ENCODE measurements at regions not wholly inside any gene's neighbourhood (a gene's known extent, or its start where the extent isn't known, plus 50 kb on each side); places are given as distances from the start of the nearest gene placed in this dataset.

- Mint-ChIP-seq H3K9me3 (peaks cover 0 to 2% (median 0%) of the 10 kb centered on the region in 7 donors), H3K27me3 (no peaks in the 10 kb centered on the region), H3K27ac (no peak overlapping the region), H3K4me3 (no peak overlapping the region), H3K36me3 (no peaks in the 10 kb centered on the region), H3K4me1 (no peaks in the 10 kb centered on the region)
- DNase-seq (no peak), ATAC-seq (ENCODE audit: low read depth in 2 of 2) (no peak)
Observed at GRCh38 chr10:59108296-59108870, 68.1 kb upstream of the PHYHIPL start.

- H3K9me3 Mint-ChIP-seq = peaks cover 0 to 2% (median 0%) of the 10 kb centered on the region in 7 donors
- DNase-seq = no peak
- no peaks in the 10 kb centered on the region for H3K4me1 Mint-ChIP-seq
- no peaks in the 10 kb centered on the region for H3K27me3 Mint-ChIP-seq
- ATAC-seq (ENCODE audit: low read depth in 2 of 2) = no peak
- no peak overlapping the region for H3K27ac Mint-ChIP-seq
- no peaks in the 10 kb centered on the region for H3K36me3 Mint-ChIP-seq
- H3K4me3 Mint-ChIP-seq = no peak overlapping the region
Observed at GRCh38 chr10:59108886-59109288, 67.6 kb upstream of the PHYHIPL start.

- no peak for ATAC-seq (ENCODE audit: low read depth in 2 of 2)
- Mint-ChIP-seq H3K4me1 (no peaks in the 10 kb centered on the region), H3K36me3 (no peaks in the 10 kb centered on the region)
Observed at GRCh38 chr10:59109826-59110225, 66.6 kb upstream of the PHYHIPL start.

GRCh38 chr10:59124187-59124586 is 52.3 kb upstream of the PHYHIPL start:
- H3K9me3 Mint-ChIP-seq = peaks cover 4 to 13% (median 6%) of the 10 kb centered on the region in 7 donors
- no peak for ATAC-seq (ENCODE audit: low read depth in 2 of 2)
- H3K4me3 Mint-ChIP-seq = no peak overlapping the region
- H3K36me3 Mint-ChIP-seq = no peaks in the 10 kb centered on the region
- DNase-seq = no peak
- no peaks in the 10 kb centered on the region for H3K4me1 Mint-ChIP-seq
- no peak overlapping the region for H3K27ac Mint-ChIP-seq
- H3K27me3 Mint-ChIP-seq = no peaks in the 10 kb centered on the region

More at GRCh38 chr10:59109826-59110225, 66.6 kb upstream of the PHYHIPL start:
- no peak overlapping the region for H3K27ac Mint-ChIP-seq
- no peaks in the 10 kb centered on the region for H3K27me3 Mint-ChIP-seq
- no peak for DNase-seq
- H3K4me3 Mint-ChIP-seq = no peak overlapping the region
- peaks cover 0 to 3% (median 0%) of the 10 kb centered on the region in 7 donors for H3K9me3 Mint-ChIP-seq

- Mint-ChIP-seq H3K27me3 (no peaks in the 10 kb centered on the region), H3K4me3 (no peak overlapping the region), H3K9me3 (peaks cover 3 to 12% (median 6%) of the 10 kb centered on the region in 7 donors), H3K4me1 (no peaks in the 10 kb centered on the region), H3K27ac (no peak overlapping the region), H3K36me3 (no peaks in the 10 kb centered on the region)
- DNase-seq (no peak), ATAC-seq (ENCODE audit: low read depth in 2 of 2) (no peak)
Observed at GRCh38 chr10:59125666-59126065, 50.8 kb upstream of the PHYHIPL start.

- Mint-ChIP-seq H3K27ac (no peak overlapping the region), H3K4me3 (no peak overlapping the region), H3K4me1 (no peaks in the 10 kb centered on the region), H3K36me3 (no peaks in the 10 kb centered on the region), H3K9me3 (peaks cover 0 to 8% (median 4%) of the 10 kb centered on the region in 7 donors), H3K27me3 (no peaks in the 10 kb centered on the region)
- DNase-seq = no peak
- ATAC-seq (ENCODE audit: low read depth in 2 of 2) = no peak
Observed at GRCh38 chr10:59126261-59126660, 50.2 kb upstream of the PHYHIPL start.
